ENCODE measurements at regions not wholly inside any gene's neighbourhood (a gene's known extent, or its start where the extent isn't known, plus 50 kb on each side); places are given as distances from the start of the nearest gene placed in this dataset.

- dilution Hi-C loops (cut with HindIII; ENCODE audit: low sequenced_read_pairs, unreplicated experiment) = no loop called here
- CTCF ChIA-PET = interaction anchor here (0.6 to 3.0 kb wide), 3 partner anchors 18 to 205 kb away, joined by 3 to 10 read pairs (median 5); no protein-coding TSS in a partner anchor
These were observed 110.1 kb downstream of the LARP7 start for GRCh38 chr4:112747036-112747435.

More at GRCh38 chr4:112747036-112747435, 110.1 kb downstream of the LARP7 start:
- Histone ChIP-seq H2BK120ac (ENCODE audit: low read depth, low read length) (no peak overlapping the region), H3K14ac (replicated peaks; ENCODE audit: low read depth, low read length) (no peak overlapping the region), H2BK15ac (ENCODE audit: low read depth, low read length) (no peak overlapping the region), H3K9ac (ENCODE audit: low read depth, low read length) (no peak overlapping the region), H3K4me3 (ENCODE audit: insufficient read depth, low read depth, low read length) (no peak overlapping the region), H3K79me1 (ENCODE audit: low read depth in 1 of 2, low read length in 2 of 2) (no peaks in the 10 kb centered on the region), H2AK9ac (replicated peaks; ENCODE audit: low read depth, low read length, poor library complexity) (no peak overlapping the region), H3K18ac (ENCODE audit: low read depth, low read length) (no peak overlapping the region), H3K4me1 (ENCODE audit: control insufficient read depth, insufficient read depth, low read length) (no peaks in the 10 kb centered on the region), H3K4ac (ENCODE audit: low read depth, low read length) (no peak overlapping the region), H3K23ac (ENCODE audit: low read depth, low read length) (no peak overlapping the region), H2BK20ac (ENCODE audit: low read depth, low read length) (no peak overlapping the region), H4K5ac (ENCODE audit: low read depth, low read length) (no peak overlapping the region), H3K27ac (ENCODE audit: insufficient read depth, low read length) (no peak overlapping the region), H2AFZ (replicated peaks; ENCODE audit: low read length, poor library complexity) (no peak overlapping the region), H3K56ac (ENCODE audit: extremely low read depth, insufficient read depth, low read length) (no peak overlapping the region), H3K36me3 (ENCODE audit: control insufficient read depth, insufficient read depth, low read length) (no peaks in the 10 kb centered on the region), H3K27me3 (ENCODE audit: control insufficient read depth, insufficient read depth, low read length) (0 out of 2 replicates have a peak, but pooled peaks cover under 1% of the 10 kb centered on the region), H2AK5ac (ENCODE audit: low read depth, low read length) (no peak overlapping the region), H3K9me1 (ENCODE audit: insufficient read depth, low read length) (no peaks in the 10 kb centered on the region), H3K4me2 (ENCODE audit: low read depth, low read length) (no peak overlapping the region), H4K20me1 (ENCODE audit: insufficient read depth, low read length) (no peaks in the 10 kb centered on the region), H3K9me3 (ENCODE audit: control insufficient read depth, insufficient read depth, low read length) (no peaks in the 10 kb centered on the region), H4K8ac (ENCODE audit: low read depth in 2 of 2, low read length in 2 of 2) (no peak overlapping the region), H2BK5ac (ENCODE audit: low read depth, low read length, poor library complexity, severe bottlenecking) (no peak overlapping the region), H4K91ac (ENCODE audit: insufficient read depth, low read depth, low read length) (no peak overlapping the region)
- POLR2A ChIA-PET (ENCODE audit: unreplicated experiment) = no interaction called here
- in situ Hi-C loops (cut with MboI; ENCODE audit: low sequenced_read_pairs) (no loop called here), intact Hi-C loops (cut with micrococcal nuclease) (no loop called here)
- no CpG with 5 or more reads among the region's 1 CpG for WGBS, 2 experiments (ENCODE audit: extremely low coverage in 2 of 2, insufficient read length in 1 of 2)
- ATAC-seq (ENCODE audit: low read depth) = no peak
- TF ChIP-seq MAFK (IDR thresholded peaks at IDR 0.05; ENCODE audit: low read depth, low read length) = no peak
- TF ChIP-seq BHLHE40 (IDR thresholded peaks at IDR 0.05; ENCODE audit: low read depth, low read length) = no peak
- no peak for TF ChIP-seq MXI1 (IDR thresholded peaks at IDR 0.05; ENCODE audit: borderline replicate concordance, low read depth, low read length)
- TF ChIP-seq FOS (IDR thresholded peaks at IDR 0.05; ENCODE audit: low read depth, low read length) = no peak
- TF ChIP-seq CTCF (conservative IDR thresholded peaks at IDR 0.05; ENCODE audit: low read depth, low read length) = no peak
- no peak for TF ChIP-seq SMC3 (IDR thresholded peaks at IDR 0.05; ENCODE audit: low read depth, low read length)
- TF ChIP-seq RFX5 (IDR thresholded peaks at IDR 0.05; ENCODE audit: low read depth, low read length) = no peak
- TF ChIP-seq MAZ (IDR thresholded peaks at IDR 0.05; ENCODE audit: borderline replicate concordance, low read depth, low read length) = no peak
- no peak for TF ChIP-seq RAD21 (IDR thresholded peaks at IDR 0.05; ENCODE audit: low read length)
- no peak for TF ChIP-seq ELK1 (IDR thresholded peaks at IDR 0.05; ENCODE audit: borderline replicate concordance, low read depth, low read length)
- TF ChIP-seq USF2 (IDR thresholded peaks at IDR 0.05; ENCODE audit: low read depth, low read length) = no peak
- no peak for DNase-seq
- no TSS peak for BruUV-seq (replicated peaks)

Data from IMR-90 (cell line).